GM19351 (cell line): ENCODE measurements at regions not wholly inside any gene's neighbourhood (a gene's known extent, or its start where the extent isn't known, plus 50 kb on each side); places are given as distances from the start of the nearest gene placed in this dataset.

Source experiments
- ATAC-seq: cut with Tn5 transposase; IDR thresholded peaks from one replicate; pipeline ENCODE4 v1.9.1; 2021; ENCODE audit warnings: mild to moderate bottlenecking, moderate library complexity; ENCODE audit not compliant: unreplicated experiment

DNA sequence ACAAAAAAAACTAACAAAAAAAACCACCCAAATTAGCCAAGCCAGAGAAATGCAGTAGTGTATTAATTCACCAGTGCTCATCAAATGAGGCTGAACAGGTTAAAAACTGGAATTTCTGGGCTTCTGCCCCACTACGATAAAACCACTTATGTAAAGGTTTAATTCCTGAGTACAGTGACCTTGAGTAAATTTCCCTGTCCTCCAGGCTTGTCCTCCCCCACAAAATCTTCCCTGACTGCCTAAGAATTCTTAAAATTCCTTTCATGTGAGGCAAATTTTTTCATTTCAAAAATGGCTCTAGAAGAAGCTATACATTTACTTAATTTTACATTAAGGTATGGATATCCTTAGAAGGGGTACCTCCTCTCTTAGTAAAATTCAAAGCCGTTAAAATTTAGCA lies 80.1 kb upstream of the ID4 start:
- no peak for ATAC-seq

GRCh38 chr6:19759117-19759880 lies 77.9 kb upstream of the ID4 start:
- no peak for ATAC-seq

- ATAC-seq: no peak
Observed at GRCh38 chr6:19761121-19761520, 76.0 kb upstream of the ID4 start.

DNA sequence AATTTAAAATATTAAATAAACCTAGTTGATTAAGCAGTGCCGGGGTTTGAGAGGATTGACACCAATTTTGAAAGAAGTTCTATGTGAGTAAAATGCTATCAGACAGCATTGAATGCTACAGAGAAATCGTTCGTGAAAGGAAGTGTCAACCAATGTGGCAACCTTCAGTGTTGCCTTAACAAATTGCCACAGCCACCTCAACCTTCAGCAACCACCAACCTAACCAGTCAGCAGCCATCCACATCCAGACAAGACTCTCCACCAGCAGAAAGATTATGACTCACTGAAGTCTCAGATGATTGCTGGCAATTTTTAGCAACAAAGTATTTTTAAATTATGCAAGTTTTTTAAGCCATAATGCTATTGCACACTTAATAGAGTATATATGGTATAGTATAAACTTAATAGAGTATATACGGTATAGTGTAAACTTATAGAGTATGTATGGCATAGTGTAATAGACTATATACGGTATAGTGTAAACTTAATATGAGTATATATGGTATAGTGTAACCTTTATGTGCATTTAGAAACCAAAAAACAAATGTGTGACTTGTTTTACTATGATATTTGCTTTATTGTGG lies 65.3 kb upstream of the ID4 start:
- ATAC-seq: no peak

- ATAC-seq: no peak
Observed at GRCh38 chr6:19772891-19773290, 64.3 kb upstream of the ID4 start.

DNA sequence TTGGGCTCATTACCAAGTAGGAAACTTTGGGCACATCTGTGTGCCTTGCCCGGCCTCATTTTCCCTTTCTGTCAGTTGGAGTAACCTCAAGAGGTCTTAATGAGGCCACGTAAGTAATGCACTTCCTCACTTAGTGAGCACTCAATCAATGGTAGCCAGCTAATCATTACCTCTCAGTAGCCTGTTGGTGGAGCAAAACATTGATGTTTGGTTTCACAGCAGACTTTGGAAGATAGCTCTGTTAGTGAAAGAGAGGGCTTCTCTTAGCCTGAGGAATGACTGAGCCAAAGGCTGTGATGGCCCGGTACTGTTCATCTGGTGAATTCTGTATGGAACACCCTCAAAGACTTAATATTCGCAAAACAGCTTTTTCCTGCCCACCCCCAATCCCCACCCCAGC lies 55.9 kb upstream of the ID4 start:
- ATAC-seq: no peak

GRCh38 chr6:19782588-19782987 lies 54.6 kb upstream of the ID4 start:
- ATAC-seq: no peak
